A172 (cell line): ENCODE measurements at regions not wholly inside any gene's neighbourhood (a gene's known extent, or its start where the extent isn't known, plus 50 kb on each side); places are given as distances from the start of the nearest gene placed in this dataset.
"Not testable (repeated sequence)": the region's sequence is repeated elsewhere in the genome, so short reads cannot be mapped to it uniquely, and the experiment has no call there.

Experiments
- DNase-seq: peaks from one replicate; pipeline ENCODE4 v3.0.0-alpha.2; 2015; ENCODE audit warnings: low spot score

- peak; percentile 40 for DNase-seq
Observed at GRCh38 chr14:103260629-103261124, 73.4 kb upstream of the EIF5 start.

- no peak for DNase-seq
Observed at GRCh38 chr14:103267226-103267910, 66.7 kb upstream of the EIF5 start.

GRCh38 chr14:103271189-103271588 lies 62.8 kb upstream of the EIF5 start:
- DNase-seq = no peak

- DNase-seq = no peak
Observed at GRCh38 chr14:103273145-103273744, 60.8 kb upstream of the EIF5 start.

GRCh38 chr14:103273745-103274615 lies 60.1 kb upstream of the EIF5 start:
- DNase-seq = no peak

GRCh38 chr14:103275000-103275399 lies 59.0 kb upstream of the EIF5 start:
- no peak for DNase-seq

- no peak for DNase-seq
Observed at GRCh38 chr14:103277931-103278330, 56.1 kb upstream of the EIF5 start.

- no peak for DNase-seq
Observed at GRCh38 chr14:103279142-103280025, 54.7 kb upstream of the EIF5 start.

GRCh38 chr14:103280278-103280928 lies 53.6 kb upstream of the EIF5 start:
- no peak for DNase-seq

GRCh38 chr14:103281496-103282231 lies 52.4 kb upstream of the EIF5 start:
- peak; percentile 28 for DNase-seq

- not testable (repeated sequence) for DNase-seq
Observed at GRCh38 chr14:103282309-103282708, 51.7 kb upstream of the EIF5 start.

GRCh38 chr14:103282932-103283331 lies 51.1 kb upstream of the EIF5 start:
- DNase-seq = no peak

GRCh38 chr14:103283916-103284315 lies 50.1 kb upstream of the EIF5 start:
- no peak for DNase-seq
